ENCODE measurements at regions not wholly inside any gene's neighbourhood (a gene's known extent, or its start where the extent isn't known, plus 50 kb on each side); places are given as distances from the start of the nearest gene placed in this dataset.

GRCh38 chr2:152822676-152823075 lies 104.3 kb downstream of the ARL6IP6 start:
- TF ChIP-seq CTCF (conservative IDR thresholded peaks at IDR 0.05) (no peak), EZH2 (IDR thresholded peaks at IDR 0.05; ENCODE audit: low read depth) (no peak)
